22Rv1 (cell line): ENCODE measurements at regions not wholly inside any gene's neighbourhood (a gene's known extent, or its start where the extent isn't known, plus 50 kb on each side); places are given as distances from the start of the nearest gene placed in this dataset.

Experiments used
- ZFX ChIP-seq: fragments of 450-650 bp; IDR thresholded peaks from 2 replicates; pipeline ENCODE4 v1.6.1; 2017; ENCODE audit warnings: antibody characterized with exemption, borderline replicate concordance
- TF ChIP-seq, protein P1 (sequence below): fragments of 450-650 bp; IDR thresholded peaks from 2 replicates; pipeline ENCODE4 v1.5.1; 2017; ENCODE audit warnings: mild to moderate bottlenecking

DNA sequence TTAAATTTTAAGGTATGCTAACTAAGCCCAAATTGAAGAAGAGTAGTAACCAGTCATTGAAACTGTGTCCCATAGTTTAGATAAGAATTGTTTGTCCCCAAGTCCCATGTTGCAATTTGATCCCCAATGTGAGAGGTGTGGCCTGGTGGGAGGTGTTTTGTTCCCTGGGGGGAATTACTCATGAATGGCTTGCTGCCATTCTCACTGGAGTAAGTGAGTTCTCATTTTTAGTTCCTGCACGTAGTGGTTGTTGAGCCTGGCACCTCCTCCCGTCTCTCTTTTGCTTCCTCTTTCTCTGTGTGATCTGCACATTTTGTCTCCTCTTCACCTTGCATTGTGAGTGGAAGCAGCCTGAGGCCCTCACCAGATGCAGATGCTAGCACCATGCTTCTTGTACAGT, 1271.0 kb downstream of the NSUN3 start:
- TF ChIP-seq, protein P1, sequence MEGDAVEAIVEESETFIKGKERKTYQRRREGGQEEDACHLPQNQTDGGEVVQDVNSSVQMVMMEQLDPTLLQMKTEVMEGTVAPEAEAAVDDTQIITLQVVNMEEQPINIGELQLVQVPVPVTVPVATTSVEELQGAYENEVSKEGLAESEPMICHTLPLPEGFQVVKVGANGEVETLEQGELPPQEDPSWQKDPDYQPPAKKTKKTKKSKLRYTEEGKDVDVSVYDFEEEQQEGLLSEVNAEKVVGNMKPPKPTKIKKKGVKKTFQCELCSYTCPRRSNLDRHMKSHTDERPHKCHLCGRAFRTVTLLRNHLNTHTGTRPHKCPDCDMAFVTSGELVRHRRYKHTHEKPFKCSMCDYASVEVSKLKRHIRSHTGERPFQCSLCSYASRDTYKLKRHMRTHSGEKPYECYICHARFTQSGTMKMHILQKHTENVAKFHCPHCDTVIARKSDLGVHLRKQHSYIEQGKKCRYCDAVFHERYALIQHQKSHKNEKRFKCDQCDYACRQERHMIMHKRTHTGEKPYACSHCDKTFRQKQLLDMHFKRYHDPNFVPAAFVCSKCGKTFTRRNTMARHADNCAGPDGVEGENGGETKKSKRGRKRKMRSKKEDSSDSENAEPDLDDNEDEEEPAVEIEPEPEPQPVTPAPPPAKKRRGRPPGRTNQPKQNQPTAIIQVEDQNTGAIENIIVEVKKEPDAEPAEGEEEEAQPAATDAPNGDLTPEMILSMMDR: no peak
- TF ChIP-seq ZFX: no peak
